Renal cortical epithelial cell (primary cell): ENCODE measurements at regions not wholly inside any gene's neighbourhood (a gene's known extent, or its start where the extent isn't known, plus 50 kb on each side); places are given as distances from the start of the nearest gene placed in this dataset.

ENCODE experiments used
- DNase-seq: peaks from one replicate; pipeline ENCODE4 v3.0.0-alpha.2; 2011; ENCODE audit warnings: low read depth

GRCh38 chr6:10248378-10248843 is 166.5 kb downstream of the TFAP2A start:
- no peak for DNase-seq

GRCh38 chr6:10237298-10238038 is 177.4 kb downstream of the TFAP2A start:
- DNase-seq, result peak; percentile 60

- no peak for DNase-seq
These were observed 179.5 kb downstream of the TFAP2A start for GRCh38 chr6:10235344-10235743.

- DNase-seq, result peak; percentile 24
These were observed 184.3 kb downstream of the TFAP2A start for GRCh38 chr6:10230531-10230930.

GRCh38 chr6:10223841-10224240 is 191.0 kb downstream of the TFAP2A start:
- DNase-seq, result no peak

GRCh38 chr6:10221178-10221577 is 193.7 kb downstream of the TFAP2A start:
- DNase-seq, result no peak

DNA sequence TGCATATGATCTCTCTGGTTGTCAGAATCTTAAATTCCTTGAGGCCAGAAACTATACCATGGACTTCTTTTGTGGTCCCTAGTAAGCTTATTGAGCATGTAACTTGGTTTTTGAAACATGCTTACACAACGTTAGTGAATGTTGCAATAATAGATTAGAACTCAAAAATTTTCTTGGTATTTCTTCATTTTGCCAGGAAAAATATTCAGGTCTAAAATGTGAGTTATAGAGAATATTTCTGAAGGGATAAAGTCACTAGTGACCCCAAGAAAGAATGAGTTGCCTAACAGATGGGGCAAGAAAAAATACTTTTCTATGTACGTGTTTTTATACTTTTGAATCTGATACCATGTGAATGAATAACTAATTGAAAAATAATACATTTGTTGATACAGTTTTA is 195.4 kb downstream of the TFAP2A start:
- no peak for DNase-seq

- no peak for DNase-seq
These were observed 197.8 kb downstream of the TFAP2A start for GRCh38 chr6:10217111-10217510.

- DNase-seq, result no peak
These were observed 199.4 kb downstream of the TFAP2A start for GRCh38 chr6:10215326-10216110.

- peak; percentile 48 for DNase-seq
These were observed 204.8 kb downstream of the TFAP2A start for GRCh38 chr6:10210052-10210451.

- no peak for DNase-seq
These were observed 209.0 kb downstream of the TFAP2A start for GRCh38 chr6:10205892-10206291.

DNA sequence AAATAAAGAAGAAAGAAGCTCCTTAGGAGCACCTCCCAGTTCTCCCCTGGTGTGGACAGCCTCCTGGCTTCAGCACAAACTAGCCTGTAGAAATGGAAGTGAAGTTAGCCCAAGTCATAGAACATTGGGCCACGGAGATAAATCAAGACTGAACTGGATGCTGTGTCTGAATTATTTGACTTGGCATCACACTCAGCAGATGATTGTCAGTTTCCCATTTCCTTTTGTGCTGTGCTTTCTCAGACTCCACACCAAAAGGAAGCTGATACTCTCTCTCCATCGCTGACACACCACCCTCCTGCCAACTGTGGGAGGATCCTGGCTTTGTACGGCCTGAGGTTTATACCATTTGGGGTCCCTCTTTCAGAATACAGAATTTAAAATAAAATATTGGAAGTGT is 209.8 kb downstream of the TFAP2A start:
- no peak for DNase-seq

- DNase-seq, result no peak
These were observed 211.2 kb downstream of the TFAP2A start for GRCh38 chr6:10203651-10204050.

GRCh38 chr6:10202581-10202980 is 212.3 kb downstream of the TFAP2A start:
- DNase-seq, result no peak

DNA sequence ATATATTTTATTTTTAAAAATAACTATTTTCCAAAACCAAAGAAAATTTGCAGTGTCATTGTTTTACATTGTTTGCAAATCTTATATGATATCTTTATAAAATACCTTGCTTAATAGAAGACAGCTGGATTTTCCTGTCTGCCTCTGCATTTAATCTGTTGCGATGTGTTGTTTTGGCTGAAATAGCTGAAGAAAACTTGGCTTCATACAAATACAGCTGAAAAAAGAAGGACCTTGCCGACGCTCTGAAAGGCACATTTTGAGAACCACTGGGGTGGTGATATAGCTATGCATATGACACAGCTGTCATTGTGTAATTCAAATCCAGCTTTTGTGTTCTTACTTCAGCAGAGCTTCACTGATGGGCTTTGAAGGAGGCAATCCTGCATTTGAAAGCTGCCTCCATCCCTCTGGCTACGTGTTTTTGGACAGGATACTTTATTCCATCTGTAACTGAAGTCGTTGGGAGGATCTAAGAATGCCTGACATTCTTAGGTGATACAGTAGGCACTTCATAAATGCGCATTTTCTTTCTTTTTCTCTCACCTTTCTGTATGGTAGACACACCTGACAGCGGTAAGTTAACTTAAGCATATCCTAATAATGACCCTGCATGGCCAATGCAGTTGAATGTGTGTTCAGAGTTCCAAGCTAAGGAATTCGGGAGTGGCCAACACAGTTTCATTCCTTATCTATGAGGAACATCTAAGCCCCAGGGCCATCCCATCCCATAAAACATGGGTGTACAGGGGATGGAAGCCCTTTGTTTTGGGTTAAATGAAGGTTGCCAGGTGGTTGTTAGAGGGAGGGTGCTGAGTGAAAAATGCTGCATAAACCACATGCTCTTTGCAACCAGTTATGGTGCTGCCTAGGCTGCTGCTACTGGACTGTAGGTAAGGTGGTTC is 213.0 kb downstream of the TFAP2A start:
- no peak for DNase-seq

GRCh38 chr6:10196090-10196489 is 218.8 kb downstream of the TFAP2A start:
- DNase-seq, result no peak

GRCh38 chr6:10194816-10195672 is 219.8 kb downstream of the TFAP2A start:
- no peak for DNase-seq

DNA sequence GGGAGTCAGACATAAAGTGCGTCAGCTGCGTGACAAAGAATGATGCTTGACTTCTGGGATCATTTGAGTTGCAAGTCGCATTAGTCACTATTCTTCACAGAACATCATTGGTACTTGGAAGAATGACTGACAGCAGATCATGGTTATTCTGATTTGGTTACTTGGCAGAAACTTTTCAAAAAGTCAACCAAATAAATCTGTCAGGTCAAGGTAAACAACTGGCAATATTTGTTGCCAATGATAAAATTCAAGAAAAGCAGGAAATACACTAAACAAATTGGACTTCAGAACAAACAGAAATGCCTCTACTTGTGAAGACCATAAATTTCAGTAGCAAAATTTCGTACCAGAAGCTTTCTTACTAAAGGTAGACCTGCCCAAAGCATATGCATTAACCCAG is 221.6 kb downstream of the TFAP2A start:
- DNase-seq, result no peak

DNA sequence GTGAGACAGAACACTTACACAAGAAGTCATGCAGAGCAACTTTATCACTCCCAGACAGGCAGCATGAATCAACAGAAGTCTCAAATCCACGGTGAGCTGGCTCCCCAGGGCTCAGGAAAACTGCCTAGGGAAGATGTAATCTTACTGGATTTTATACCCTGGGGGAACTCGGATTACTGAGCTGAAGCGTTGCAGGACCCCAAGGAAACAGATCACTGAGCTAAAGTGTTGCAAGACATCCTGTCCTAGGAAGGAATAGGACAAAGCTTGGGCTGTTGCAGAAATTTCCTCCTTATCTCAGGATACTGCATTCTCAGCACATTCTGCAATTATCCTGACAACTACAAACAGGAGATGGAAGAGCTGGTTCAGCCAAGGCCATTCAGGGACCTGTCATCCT is 224.8 kb downstream of the TFAP2A start:
- peak; percentile 18 for DNase-seq

DNA sequence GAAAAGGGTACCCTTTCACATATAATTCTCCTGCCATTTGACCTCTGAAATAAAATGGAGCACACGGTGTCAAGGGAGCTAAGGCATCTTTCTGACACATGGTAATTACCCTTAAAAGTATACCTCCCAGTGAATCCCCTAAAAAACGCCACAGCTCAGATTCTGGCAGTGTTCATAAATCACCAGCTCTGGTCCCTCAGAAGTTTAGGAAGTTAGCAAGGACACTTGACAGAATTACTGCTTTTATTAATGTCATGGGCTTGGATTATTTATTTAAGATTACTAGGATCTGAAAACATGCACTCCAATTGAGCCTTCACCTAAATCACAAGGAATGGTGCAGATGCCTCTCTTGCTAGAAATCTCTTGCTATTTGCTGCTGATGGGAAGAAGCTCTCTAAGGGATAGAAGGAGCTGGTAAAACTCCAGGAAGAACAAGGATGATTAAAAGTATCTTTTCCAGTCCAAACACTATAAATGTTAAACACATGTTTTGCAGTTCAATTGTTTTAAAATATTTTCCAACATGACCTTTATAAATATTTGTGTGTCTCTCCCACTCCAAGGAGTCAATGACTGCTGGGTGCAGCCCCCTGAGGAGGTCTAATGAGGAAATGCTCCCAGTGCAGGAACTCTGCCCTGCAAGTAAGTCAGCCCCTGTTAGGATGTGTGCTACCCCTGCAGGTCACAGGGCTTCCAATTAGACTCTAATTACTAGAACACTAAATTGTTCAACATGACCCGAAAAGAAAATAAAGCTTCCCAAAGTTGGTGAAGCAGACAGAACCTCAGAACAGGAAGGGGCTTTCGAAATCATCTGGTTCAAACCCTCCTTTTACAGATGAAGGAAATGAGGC is 230.3 kb downstream of the TFAP2A start:
- DNase-seq, result no peak
